HG03378 (cell line): ENCODE measurements at regions not wholly inside any gene's neighbourhood (a gene's known extent, or its start where the extent isn't known, plus 50 kb on each side); places are given as distances from the start of the nearest gene placed in this dataset.

Experiments used
- ATAC-seq: cut with Tn5 transposase; IDR thresholded peaks from one replicate; pipeline ENCODE4 v1.9.1; 2021; ENCODE audit warnings: mild to moderate bottlenecking, moderate library complexity; ENCODE audit not compliant: unreplicated experiment

- ATAC-seq = no peak
These were observed 93.8 kb downstream of the GLRX3 start for GRCh38 chr10:130230036-130230435.

DNA sequence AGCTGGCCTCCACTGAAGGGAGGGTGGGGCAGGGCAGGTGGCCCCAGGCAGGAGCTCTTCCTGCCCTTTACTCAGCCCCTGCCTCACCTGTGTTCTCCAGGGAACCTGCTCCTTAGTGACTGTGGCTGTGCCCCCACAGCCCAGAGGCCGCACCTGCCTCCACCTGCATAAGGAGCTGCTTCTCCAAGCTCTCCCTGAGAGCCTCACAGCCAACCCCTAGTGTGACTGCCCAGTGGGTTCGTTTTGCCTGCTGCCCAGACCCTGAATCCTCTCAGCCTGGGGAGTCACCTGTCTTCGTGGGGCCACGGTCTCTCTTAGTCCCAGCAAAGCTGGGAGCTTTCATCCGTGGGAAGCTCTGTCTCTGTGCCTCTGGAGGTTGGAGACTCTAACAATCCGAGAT is 94.4 kb downstream of the GLRX3 start:
- no peak for ATAC-seq

GRCh38 chr10:130231251-130231741 is 95.1 kb downstream of the GLRX3 start:
- ATAC-seq = no peak

DNA sequence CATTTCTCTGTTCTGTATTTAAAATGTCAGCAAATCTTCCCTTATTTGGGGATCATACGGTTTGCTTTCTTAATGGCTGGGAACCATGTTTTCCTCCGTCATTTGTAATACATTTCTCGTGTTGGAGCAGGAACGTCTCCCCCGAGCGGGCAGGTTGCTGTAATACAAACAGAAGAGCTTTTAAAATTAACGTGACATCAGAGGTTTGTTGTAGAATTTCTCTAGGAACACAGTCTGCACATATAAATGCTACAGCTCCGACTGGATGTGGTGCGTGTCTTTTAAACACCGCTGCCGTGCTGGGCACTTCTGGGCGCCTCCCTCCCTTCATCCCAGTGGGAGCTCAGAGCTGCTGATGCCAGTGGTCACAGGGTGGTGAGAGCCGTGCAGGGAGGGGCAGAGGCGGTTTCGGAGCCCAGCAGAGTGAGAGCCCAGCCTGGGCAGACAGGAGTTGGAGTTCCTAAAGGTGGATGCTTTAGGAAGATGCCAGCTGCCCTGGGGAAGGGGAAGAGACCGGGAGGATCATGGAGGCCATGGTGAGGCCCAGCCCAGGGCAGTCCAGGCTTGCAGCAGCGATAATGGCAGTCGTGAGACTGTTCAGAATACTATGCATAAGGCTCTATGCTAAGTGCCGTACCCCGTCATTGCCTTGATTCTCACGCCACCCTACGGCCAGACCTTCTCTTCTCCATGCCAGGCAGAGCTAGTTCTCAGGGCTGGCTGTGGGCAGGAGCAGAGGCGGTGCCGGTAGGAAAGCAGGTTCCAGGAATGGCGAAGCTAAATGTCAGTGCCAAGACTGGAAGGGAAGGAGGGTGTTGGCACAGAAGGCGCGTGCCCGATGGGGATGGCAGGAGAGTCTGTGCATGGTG is 96.2 kb downstream of the GLRX3 start:
- no peak for ATAC-seq

DNA sequence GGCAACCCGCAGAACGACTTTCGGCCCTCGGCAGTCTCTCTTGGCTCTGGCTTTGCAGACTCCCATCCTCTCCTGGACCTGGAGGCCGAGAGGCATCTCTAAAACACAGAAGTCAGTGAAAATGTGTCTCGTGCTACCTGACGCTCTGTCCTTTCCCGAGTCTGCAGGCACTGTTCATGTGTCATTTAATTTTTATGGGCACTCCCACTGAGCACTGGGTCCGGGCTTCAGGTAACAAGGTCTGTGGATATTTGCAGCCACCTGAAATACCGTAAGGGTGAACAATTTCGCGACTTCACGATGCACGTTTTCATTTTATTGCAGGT is 96.8 kb downstream of the GLRX3 start:
- ATAC-seq = no peak

DNA sequence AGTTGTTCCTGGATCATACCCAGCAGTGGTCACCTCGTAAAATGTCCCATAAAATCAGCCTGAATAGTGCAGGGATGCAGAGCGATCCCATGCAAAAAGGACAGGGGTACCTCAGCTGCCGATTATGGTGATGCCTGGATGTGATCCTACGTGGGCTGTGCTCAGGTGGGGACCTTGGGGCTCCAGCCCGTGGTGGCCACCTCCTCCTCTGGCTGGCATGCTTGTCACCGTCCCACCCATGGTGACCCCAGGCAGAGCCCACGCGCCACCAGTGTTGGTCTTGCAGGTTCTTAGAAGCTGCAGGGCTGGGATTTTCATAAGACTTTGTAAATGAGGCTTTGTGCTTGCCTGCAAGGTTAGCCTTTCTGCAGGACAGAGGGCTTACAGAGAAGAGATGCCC is 97.2 kb downstream of the GLRX3 start:
- no peak for ATAC-seq

DNA sequence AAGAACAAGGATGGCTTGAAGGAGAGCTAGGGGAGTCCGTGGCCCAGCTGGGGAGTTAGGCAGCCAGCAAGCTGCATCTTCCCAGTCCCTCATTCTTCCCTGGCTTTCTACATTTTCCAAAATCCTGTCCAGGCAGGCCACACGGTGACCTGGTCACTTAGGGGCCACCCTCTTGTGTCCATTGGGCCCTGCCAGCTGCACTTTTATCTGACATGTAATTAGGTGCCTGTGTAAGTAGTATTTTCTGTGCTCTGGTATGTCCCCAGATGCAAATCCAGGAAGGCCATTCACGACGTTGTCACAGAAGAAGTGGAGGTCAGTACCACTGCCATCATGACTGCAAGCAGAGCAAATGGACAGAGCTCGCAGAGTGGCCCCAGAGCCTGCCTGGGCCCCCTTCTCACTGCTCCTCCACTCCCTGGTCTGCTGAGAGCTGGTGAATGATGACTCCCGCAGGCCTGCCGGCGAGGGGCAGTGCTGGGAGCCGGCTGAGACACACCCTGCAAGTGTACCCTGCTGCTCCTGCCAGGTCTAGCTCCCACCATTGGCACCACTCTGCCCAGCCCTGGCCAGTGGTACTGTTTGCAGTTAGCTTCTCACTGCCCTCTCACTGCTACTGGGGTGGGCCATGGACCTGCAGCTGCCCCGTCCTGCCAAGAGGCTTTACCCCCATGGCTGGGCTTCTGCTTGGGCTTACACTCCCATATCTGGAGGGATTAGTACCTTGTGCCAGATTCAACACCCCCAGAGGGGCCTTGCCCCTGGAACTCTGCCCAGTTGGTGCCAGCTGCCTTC is 98.2 kb downstream of the GLRX3 start:
- no peak for ATAC-seq

GRCh38 chr10:130236711-130237110 is 100.5 kb downstream of the GLRX3 start:
- ATAC-seq = no peak

GRCh38 chr10:130240409-130240808 is 104.2 kb downstream of the GLRX3 start:
- no peak for ATAC-seq

DNA sequence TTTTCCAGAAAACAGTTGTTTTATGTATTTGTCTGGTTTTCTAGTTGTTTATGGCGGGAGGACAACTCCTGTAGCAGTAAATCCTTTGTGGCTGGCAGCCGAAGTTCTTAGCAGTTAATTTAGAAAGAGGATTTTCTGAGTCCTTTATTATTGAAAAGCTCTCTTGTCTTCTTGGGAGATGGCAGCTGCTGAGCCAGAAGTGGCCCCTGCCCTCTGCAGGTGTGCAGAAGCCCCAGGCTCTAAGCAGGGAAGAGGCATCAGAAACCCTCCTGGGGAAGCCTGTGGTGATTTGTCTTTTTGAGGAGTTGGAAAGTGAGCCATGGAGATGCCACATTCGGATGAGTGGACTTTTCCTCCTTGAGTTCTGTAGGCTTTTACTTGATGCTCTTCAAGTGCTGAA is 106.3 kb downstream of the GLRX3 start:
- ATAC-seq = no peak

- no peak for ATAC-seq
These were observed 106.8 kb downstream of the GLRX3 start for GRCh38 chr10:130243015-130243414.

DNA sequence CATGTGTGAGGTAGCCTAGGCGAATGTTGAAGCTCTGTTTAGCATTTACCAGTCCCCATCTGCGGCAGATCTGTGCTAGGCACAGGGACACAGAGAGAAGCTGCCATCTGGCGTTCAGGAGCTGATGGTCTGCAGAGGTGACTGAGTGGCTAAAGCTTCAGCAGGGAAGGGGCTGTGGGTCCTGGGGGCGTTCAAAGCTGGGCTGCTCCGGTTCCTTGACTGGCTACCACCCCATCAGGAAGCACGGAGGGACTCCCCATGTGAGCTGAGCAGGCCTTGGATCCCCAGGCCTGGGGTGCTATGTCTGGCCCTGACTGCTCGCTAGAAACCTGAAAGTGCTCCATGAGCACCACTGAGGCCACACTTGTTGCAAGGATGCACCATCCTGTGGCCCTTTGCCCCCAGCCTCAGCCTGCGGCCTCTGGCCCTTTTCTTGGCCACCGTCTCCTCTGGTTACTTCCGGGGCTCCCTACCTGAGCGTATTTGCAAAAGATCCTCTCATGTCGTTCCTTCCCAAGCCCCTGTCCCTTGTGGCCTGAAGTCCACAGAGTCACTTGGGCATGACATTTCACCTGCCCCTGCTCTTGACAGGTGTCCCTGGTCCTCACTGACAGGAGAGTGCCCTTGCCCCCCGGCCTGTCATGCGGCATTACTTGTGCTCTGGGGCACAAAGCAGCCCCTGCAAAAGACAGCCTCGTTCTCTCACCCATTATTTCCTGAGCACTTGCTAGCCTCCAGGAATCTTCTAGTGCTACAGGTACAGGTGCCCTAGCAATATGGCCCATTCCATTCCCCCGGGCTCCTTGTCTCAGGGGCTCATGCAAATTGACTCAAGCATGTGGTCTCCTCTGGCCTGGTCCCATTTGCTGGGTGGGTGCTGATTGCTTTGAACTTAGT is 108.1 kb downstream of the GLRX3 start:
- no peak for ATAC-seq

DNA sequence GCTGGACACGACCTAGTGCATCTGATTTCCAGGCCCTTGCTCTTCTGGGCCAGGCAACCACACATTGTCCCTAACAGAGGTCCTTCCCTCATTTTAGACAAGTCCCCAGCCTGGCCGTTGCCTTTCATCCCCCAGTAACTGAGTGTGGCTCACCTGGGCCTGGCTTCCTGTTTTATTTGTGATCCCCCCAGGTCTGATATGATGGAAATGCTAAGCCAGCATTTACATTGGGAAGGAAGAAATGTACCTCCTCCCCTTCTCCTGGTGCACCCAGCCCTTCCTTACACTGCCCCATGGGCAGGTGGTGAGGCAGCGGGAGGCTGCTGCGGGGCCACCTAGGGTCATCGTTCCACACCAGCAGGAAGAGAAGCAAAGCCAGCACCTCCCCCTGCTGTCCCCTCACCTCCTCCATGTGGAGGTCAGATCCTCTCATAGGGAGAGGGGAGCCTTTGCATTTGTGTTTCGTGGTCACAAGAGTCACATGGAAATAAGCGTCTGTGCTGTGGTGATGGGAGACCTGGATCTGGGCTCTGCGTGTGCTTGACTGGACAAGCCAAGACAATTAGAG is 108.8 kb downstream of the GLRX3 start:
- ATAC-seq = no peak

DNA sequence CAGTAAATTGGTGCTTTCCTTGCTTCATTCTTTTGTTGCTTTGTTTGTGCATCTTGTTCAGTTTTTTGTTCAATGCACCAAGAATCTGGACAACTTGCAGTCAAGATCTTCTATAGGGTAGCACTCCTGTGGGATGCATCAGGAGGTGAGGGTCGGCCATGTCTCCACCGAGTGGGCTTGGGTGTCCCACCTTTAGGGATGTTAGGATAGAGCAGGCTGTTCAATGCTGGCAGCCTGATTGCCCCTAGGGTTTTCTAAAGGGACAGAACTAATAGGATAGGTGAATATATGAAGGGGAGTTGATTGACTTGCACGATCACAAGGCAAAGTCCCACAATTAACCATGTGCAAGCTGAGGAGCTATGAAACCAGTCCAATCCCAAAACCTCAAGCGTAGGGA is 109.9 kb downstream of the GLRX3 start:
- no peak for ATAC-seq

GRCh38 chr10:130250127-130250526 is 113.9 kb downstream of the GLRX3 start:
- no peak for ATAC-seq

DNA sequence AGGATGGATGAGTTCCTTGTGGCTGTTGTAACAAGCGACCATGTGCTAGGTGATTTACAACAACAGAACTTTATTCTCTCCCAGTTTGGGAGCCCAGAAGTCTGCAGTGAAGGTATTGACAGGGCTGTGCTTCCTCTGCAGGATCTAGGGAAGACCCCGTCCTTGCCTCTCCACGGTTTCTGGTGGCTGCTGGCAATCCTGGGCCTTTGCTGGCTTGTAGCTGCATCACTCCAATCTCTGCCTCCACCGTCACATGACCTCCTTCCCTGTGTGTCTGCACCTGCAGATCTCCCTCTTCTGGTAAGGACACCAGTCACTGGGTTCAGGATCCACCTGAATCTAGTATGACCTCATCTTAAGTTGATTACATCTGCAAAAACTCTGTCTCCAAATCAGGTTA is 115.6 kb downstream of the GLRX3 start:
- no peak for ATAC-seq

DNA sequence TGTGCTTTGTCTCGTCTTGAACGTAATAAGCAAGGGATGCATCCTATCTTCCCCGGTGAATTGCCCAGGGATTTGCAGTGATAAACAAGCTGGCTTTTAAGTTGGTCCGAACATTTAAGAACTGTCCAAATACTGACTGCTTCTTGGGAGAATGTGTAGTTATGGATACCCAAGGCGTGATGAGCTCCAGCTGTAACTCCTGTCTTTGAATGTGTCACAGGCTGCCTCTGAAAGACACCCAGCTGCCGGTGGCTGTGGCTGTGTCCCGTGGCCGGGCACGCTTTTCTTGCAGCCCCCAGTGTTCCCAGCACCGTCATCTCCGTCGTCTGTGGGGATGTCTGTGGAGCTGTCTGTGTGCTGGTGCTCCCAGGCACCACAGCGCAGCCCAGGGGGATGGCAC is 118.1 kb downstream of the GLRX3 start:
- ATAC-seq = no peak

DNA sequence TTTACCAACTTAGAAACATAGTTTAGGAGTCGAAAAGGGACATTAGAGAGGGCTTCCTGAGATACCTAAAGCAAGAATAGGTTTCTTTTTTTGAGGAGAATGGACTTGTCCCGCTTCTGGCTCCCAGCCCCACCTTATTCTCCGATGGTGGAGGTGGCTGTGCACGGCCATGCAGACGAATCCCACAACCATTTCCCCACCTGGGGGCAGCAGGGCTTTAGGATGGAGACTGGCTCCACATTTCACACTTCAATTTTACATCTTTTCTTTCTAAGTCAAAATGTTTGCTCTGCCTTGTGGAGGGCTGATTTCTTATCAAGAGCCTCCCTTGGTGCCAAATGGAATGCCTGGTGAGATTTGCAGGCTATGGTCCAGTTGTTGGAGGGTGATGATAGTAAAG is 118.5 kb downstream of the GLRX3 start:
- no peak for ATAC-seq

- ATAC-seq = no peak
These were observed 119.6 kb downstream of the GLRX3 start for GRCh38 chr10:130255777-130256176.

GRCh38 chr10:130257897-130258296 is 121.7 kb downstream of the GLRX3 start:
- ATAC-seq = no peak

DNA sequence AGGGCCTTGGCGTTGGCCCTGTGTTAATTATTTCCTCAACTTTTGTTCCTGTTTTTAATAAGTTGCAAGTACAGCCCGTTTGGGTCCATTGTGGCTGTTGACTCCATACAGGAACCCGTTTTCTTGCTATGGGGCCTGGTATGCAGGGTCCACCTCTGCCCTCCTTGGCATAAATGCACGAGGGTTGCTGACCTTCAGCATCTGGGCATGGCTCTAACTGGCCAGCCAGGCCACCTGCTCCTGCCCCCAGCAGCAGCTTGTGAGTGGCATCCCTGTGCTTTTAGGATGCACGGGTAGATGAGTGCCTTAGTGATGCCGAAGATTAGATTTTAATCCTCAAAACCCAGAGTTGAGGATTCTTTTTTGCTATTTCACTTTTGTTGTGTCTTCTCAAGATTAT is 123.2 kb downstream of the GLRX3 start:
- ATAC-seq = no peak
